ENCODE measurements at regions not wholly inside any gene's neighbourhood (a gene's known extent, or its start where the extent isn't known, plus 50 kb on each side); places are given as distances from the start of the nearest gene placed in this dataset.
"Not testable (repeated sequence)": the region's sequence is repeated elsewhere in the genome, so short reads cannot be mapped to it uniquely, and the experiment has no call there.

DNA sequence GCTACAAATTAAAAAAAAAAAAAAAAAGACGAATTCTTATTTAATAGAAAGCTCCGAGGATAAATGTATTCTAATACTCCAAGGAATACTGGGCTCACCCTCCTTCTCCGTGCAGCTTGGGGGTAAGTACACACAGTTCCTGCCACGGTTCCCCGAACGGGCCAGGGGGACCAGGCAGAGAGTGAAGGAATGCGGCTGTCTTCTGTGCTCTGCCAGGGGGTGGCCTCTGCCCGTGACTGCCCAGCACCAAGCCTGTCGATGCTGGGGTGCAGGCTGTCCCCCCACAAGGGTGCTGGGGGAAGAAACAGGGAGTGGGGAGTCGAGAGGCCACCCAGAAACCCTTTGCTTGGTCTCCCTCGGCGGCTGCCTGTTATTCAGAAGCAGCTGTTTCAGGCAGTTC is 410.1 kb upstream of the IRX1 start:
- DNase-seq = no peak

DNA sequence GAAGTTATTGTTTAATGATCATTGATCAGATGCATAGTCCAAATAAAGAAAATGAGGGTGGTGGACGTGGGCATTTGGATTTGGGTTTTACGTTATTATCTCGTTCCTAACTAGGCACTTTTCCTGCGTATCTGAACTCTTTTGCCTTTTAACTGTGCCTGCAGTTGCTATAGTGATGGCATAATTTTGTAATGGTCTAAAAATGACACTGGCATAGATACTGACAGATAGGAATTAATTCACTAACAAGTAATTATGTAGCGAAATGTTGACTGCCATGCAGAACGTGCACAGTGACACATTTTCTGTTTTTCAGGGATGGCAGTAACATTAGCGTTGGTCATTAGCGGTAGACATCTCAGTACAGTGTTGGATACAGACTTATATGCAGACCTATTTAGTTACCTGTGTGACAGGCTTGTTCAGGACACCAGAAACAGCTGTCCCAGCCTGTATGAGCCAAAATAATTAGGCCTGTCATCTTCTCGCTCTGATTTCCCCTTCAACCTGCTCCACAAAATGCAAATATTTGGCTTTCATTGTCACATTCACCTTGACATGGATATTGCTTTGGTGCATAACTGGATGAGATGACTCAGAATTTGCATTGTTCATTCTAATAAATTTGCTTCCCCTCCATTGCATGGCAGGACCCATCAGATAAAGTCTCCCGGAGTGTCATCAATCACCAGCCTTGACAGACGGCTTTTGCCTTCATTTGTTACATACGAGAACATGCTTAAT is 413.3 kb upstream of the IRX1 start:
- DNase-seq = no peak

DNA sequence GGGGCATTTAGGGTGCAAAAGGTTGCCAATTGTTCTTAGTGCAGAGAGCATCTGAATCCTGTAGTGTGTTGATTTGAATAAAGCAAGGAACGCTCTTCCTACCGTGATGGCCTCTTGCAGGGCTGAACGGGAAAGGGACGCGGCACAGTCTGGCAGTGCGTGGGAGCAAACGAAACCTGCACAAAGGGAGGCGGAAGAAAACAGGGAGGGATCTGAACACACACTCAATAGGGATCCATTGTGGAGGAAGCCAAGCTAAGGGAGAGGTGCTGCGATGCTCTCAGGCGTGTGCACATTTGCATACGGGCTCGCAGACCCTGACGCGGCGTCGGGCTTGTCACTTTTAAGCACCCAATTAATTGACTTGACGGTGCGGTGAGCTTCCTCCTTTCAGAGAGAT is 414.0 kb upstream of the IRX1 start:
- DNase-seq = no peak

DNA sequence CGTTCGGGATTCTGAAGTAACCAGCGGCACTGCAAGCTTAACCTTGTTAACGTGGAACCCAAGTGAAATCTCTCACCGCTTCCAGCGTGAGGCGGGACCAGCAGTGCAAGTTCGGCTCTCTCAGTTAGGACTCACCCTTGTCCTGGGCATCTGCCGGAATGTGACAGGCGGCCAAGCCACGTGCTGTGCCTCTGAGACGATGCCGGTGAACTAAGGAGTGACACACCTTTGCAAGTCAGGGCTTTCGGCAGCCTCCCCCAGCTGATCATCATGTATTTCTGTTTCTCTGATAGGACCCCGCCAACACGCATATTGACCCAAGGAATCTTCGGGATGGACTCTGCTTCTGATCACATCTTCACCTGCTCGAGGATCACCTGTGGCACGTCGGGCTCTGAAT is 415.0 kb upstream of the IRX1 start:
- no peak for DNase-seq

DNA sequence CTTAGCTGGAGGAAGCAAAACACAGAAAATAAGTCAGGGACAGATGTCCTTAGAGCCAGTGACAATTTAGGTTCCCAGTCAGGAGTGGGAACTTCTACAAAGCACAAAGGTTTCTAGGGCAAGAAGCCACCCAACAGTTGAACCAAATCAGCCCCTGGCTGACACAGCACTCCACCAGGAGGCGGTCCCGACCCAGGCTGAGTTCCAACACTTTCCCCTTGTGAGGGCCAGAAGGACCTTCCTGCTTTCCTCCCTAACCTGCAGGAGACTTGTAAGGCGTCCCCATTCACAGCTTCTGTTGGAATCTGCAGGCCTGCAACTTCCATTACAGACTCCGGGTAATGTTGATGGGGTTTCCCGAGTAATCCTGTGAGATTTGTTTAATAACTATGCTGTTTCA is 416.4 kb upstream of the IRX1 start:
- no peak for DNase-seq

DNA sequence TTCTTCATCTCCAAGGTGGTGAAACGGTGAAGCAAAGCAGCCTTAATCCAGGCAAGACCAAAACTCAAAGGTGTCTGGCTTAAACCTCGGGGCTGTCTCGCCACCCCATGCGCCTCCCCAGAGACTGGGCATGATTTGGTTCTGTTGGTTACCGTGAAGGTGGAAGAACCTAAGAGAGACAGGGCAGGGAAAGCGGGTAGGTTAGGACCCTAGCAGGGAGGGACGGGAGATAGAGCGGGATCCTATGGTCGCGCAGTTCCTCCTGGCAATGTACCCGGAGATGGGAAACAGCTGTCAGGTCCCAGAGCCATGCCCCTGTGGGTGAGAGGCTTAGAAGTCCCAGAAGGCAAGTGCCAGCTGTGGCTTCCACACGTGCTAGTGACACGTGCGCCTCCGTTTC is 418.3 kb upstream of the IRX1 start:
- DNase-seq = no peak

DNA sequence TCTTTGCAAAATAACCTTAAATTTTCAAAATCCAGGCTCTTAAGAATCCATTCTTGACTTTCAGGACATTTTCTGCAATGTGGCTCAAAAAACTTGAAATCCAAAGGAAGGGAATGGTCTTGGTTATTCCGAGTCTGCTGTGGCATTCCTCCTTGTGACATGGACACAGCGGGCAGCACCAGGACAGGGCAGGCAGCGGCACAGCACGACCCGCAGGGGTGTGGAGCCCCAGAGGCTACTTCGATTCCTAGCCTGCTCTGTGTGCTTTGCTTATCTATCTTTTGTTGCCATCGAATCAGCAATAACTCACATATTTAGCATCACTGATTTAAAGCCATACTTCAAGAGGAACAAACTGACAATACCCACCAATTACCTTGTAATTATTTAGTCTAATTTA is 420.2 kb upstream of the IRX1 start:
- DNase-seq = no peak

DNA sequence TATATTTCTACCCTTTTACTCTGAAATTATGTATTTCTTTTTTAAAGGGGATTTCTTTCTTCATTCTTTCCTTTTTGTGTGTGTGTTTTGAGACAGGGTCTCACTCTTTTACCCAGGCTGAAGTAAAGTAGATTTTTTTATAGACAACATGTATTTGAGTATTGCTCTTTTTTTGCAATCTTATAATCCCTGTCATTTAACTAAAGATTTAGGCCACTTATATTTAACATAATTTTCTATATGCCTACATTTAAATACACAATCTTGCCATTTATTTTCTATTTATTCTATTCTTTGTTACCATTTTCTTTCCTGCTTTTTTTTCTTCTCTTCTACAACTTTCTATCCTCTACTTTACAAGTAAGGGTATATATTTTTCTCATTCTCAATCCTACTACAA is 416.0 kb upstream of the IRX2 start:
- DNase-seq = no peak

DNA sequence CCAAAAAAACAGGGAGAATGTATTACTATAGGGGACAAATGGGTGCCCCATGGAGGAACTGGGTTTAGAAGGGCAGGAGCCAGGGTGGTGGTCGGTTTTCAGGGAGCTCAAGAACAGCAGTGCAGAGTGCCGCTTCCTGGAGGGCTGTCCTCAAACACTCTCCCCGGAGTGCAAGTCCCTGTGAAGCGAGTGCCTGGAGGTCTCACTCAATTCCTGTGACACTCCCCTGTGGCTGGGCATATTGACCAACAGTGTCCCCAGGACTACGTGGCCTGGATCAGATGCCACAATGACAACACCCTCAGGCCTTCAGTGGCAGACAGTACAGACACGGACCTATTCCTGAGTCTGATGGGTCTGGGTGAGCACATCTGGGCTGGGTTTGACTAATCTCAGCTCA is 412.1 kb upstream of the IRX2 start:
- DNase-seq = no peak

DNA sequence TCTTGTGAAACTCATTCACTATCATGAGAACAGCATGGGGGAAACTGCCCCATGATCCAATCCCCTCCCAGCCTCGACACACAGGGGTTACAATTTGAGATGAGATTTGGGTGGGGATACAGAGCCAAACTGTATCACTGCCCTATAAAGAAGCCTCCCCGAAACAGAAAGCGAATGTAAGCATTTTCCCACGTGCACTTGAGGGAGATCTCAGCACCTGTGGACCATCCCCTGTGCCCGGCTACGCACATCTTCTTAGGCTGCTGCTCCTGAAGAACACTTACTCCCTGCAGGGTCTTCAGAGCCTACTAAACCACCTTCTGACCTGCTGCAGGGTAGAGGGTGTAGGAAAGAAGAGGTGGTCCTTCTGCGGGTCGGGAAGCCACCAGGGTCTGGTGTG is 410.2 kb upstream of the IRX2 start:
- no peak for DNase-seq

DNA sequence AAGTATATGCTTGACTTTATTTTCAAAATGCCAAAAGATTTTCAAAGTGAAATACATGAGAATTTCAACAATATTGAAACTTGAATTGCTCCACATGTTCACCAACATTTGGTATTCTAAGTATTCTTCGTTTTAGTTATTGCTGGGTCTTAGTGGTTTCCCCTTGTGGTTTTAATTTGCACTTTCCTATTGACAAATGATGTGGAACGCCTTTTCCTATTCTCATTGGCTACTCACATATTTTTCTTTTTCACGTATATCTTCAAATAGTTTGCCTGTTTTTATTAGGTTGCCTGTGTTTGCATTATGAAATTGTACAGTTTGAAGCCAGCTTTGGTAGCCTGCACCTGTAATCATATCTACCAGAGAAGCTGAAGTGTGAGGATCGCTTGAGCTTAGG is 405.7 kb upstream of the IRX2 start:
- no peak for DNase-seq

DNA sequence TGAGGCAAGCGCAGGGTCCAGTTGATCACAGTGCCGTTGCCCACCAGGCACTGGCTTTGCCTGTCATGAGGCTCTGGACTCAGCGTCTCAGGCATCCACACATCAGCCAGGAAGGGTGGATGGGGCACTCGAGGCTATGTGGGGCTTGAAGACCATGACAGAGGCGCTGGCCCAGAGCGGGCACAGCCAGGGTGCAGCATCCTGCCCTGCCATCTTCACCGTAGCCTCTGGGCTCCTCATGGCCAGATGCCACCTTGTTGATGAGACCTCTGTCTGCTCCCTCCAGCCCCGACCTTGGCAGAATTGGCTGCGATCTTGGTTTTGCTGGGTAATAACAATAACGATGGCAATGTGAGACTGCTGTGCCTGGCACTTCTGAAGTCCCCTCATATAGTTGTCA is 404.2 kb upstream of the IRX2 start:
- DNase-seq = no peak

DNA sequence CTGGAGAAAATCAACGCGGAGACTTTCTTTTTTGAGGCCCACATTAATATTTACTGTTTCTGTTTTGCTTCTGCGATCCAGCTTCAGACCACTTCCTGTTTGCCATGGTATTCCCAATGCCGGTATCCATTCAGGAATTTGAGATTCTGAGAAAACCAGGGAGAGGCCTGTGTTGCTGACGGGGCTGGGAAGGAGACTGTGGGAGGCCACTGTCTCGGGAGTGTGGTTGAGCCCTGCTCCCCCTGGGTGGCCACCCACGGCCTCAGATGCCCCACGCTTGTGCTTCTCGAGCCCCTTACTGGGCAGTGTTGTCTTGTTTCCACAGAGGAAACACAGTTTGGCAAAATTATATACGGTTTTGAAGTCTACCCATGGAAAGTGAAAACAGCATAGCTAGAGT is 403.6 kb upstream of the IRX2 start:
- DNase-seq = no peak

DNA sequence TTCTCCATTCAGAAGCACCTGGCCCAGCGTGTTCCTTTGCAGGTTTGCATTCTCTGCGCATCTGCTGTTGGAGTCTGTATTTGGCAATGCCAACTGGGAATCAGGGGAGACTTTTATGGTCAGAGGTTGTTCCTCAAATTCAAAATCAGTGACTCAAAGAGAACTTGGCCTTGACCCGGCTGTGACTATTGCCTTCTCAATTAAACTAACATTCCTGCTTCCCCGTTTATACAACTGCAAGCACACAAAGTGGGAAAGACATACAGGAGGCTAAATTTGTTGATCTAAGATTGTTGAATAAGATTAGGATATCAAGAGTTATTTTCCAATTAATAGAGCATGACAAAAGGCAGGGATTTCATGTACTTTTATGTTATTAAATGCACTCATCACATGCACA is 402.4 kb upstream of the IRX2 start:
- DNase-seq = no peak

DNA sequence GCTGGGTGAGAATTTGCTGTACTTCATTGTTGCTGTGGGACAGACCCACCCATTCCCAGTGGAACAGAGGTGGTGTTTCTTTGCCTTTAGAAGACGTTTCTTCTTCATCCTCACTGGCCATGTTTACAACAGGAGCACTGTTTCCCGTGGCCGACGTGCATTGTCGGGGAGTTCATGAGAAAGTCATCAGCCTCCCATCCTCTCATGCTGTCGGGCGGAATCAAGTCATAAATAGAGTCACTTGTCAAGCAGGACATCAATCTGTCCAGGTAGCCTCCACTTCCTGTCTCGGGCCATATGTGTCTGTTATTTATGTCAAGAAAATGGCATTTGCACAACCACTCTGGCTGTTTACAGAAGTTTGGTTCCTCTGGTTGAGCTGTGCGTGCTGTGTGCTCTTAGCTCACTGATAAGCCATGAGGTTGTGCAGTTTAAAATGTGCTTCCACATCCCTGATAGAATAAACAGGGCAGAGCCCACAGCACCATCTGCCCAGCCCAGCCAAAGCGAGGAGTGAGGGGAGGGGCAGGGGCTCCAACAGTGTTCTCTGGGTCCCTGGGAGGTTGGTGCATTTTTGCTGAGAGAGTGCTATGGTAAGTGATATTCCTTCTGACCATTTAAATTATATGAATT is 401.9 kb upstream of the IRX2 start:
- no peak for DNase-seq

DNA sequence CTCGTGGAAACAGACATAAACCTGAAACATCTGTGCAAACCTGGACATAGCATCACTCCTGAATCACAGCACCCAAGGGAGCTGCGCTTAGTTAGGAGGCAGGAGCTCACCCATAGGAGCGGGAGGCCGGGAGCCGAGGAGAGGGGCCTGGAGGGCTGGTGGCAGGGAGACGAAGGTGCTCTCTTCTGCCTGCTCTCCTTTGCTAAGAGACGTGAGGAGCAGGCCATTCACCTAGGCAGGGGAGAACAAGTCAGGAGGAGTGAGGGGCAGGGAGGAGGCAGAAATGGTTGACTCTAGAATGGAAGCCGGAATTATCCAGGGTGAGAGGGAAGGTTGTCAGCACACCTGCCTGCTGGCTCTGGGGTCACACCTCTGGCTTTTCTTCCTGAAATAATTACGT is 398.4 kb upstream of the IRX2 start:
- no peak for DNase-seq

DNA sequence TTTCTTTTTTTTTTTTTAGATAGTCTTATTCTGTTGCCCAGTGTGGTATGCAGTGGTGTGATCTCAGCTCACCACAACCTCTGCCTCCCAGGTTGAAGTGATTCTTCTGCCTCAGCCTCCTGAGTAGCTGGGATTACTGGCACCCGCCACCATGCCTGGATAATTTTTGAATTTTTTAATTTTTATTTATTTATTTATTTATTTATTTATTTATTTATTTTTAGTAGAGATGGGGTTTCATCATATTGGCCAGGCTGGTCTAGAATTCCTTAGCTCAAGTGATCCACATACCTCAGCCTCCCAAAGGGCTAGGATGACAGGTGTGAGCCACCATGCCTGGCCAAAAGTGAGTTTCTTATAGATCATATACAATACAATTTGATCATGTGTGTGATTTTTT is 395.9 kb upstream of the IRX2 start:
- DNase-seq = not testable (repeated sequence)

DNA sequence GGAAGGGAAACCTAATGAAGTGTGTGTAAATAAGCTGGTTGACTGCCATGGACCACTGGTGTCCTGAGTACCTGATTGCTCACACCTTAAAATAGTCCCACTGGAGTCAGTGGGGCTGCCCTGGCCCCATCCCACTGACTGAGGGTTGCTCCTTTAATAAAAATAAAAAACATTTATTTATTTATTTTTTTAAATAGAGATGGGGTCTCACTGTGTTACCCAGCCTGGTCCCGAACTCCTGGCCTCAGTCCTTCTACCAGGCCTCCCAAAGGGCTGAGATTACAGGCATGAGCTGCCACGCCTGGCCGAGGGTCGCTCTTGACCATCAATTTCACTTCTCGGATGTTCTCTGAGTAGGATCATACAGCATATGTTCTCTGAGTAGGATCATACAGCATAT is 394.2 kb upstream of the IRX2 start:
- no peak for DNase-seq

DNA sequence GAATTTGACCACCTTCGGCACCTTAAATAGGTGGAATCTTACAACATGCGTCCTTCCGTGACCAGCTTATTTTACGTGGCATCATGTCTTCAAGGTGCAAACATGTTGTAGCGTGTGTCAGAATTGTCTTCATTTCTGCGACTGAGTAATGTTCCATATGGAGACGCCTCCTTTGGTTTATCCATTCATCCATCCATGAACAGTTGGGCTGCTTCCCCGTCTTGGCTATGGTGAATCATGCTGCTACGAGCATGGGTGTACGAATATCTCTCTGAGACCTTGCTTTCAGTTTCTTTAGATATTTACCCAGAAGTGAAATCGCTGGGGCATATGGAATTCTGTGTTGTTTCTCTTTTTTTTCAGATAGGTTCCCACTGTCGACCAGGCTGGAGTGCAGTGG is 391.9 kb upstream of the IRX2 start:
- DNase-seq = no peak

DNA sequence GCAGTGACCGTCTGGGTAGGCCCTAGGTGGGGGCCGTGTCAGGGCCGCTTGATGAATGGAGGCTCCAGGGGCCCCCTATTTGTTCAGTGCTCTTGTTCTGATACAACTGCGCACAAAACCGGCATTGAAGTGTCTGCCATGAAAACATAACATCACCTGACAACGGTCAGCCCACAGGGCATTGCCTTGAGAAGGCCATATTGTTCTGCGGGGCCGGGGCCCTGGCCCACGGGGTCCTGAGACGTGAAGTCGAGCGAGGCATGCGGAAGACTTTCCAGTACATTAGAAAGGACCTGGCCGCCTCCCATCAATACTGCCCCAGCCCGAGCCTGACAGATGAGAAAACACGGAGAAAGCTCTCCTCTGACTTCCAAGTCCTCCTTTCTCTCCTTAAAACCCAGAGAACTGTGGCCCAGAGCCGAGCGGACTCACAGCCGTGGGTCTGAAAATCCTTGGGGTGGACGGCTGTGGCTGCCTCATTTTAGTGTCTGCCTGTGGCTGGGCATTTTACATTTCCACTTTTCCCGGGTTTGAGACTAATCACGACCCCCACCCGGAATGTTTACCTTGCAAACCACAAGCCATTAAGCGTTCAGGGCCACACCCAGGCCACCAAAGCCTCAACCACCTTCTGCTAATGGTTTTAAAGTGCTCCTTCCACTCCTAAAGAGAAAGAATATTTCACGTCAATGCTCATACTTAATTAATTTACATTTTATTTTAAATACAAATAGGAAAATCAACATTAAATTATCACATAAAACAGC is 391.0 kb upstream of the IRX2 start:
- no peak for DNase-seq

DNA sequence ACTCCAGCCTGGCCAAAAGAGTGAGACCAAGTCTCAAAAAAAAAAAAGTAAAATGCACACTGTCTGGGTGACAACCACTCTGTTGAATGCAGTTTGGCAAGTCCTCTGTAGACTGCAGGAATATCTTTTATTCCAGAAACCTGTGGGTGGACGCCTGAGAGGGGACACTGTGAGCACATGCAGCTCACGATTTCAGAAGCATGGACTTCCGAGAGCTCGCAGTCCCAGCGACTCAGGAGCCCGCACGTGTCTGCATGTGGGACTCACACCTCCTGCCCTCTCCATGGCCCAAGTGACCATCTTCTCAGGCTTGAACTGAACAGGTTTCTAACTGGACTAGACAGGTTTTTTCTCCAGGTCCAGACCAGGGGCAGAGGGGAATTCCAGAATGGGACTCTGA is 388.6 kb upstream of the IRX2 start:
- DNase-seq = no peak

DNA sequence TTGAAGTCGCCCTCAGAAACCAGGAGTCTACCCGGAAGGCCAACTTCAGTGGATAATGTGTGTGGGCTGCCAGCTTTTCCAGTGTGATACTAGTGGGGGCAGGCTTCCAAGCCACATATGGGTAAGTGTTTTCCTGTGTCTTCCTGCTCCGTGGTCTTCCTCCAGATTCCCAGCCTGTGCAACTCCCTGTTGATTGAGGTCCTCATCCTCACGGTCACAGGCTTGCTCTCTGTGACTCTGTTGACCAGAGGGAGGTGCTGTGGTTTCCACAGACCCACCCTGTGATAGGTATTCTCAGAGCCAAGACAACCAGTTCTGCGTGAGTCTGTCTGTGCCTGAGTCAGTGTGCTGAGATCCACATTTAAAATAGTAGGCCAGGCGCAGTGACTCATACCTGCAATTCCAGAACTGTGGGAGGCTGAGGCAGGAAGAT is 388.0 kb upstream of the IRX2 start:
- DNase-seq = no peak

DNA sequence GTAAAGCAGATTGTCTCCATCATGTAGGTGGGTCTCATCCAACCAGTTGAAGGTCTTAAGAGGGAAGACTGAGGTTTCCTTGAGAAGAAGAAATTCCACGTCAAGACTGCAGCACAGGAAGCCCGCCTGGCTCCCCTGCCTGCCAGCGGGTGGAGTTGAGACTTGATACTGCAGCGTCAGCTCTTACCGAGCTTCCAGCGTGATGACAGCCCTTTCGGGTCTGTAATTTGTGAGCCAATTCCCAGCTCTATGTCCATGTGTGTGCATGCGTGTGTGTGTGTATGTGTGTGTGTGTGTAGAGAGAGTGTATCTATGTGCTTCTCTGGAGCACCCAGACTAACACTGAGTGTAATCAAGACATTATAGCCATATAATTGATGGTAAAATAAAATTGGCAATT is 379.7 kb upstream of the IRX2 start:
- no peak for DNase-seq

DNA sequence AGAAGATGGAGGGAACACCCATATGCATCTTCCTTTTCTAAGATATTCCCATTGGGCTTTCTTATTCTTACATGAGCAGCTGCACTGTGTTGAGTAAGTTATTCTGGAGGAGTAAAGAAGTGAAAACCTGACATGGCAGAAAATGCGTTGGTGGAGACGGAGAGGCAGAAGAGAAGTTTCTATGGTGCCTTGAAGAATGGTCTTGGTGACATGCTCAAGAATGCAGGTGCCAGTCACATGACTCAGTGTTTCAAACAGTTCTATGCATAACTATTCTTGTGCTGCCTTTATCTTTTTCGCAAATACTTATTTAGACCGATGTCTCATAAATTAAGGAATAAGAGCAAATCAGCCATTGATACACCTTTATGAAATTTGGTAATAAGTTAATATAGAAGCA is 377.8 kb upstream of the IRX2 start:
- no peak for DNase-seq

Measured in activated CD4-positive, CD25-positive, alpha-beta regulatory T cell (primary cell).